Liver (tissue), 3 donors: ENCODE measurements at regions not wholly inside any gene's neighbourhood (a gene's known extent, or its start where the extent isn't known, plus 50 kb on each side); places are given as distances from the start of the nearest gene placed in this dataset.

ENCODE experiments used
- EGR1 ChIP-seq, 2 donors: IDR thresholded peaks; 2 replicates each; pipeline ENCODE4 v1.6.1; 2016 to 2018; ENCODE audit warnings: antibody characterized with exemption in 2 of 2, low read depth in 2 of 2
- NR2F2 ChIP-seq: IDR thresholded peaks from 2 replicates; pipeline ENCODE4 v1.6.1; 2016; ENCODE audit warnings: antibody characterized with exemption
- TAF1 ChIP-seq: conservative IDR thresholded peaks from 2 replicates; pipeline ENCODE4 v1.6.1; 2016; ENCODE audit warnings: antibody characterized with exemption, mild to moderate bottlenecking
- TF ChIP-seq, protein P1 (sequence below): fragments of 150-350 bp; IDR thresholded peaks from 2 replicates; pipeline ENCODE4 v1.5.1; 2017; ENCODE audit warnings: improper control_type of control experiment, low read depth, low read length; ENCODE audit not compliant: missing input control
- TF ChIP-seq, protein P2 (sequence below): IDR thresholded peaks from 2 replicates; pipeline ENCODE4 v1.6.1; 2016; ENCODE audit warnings: antibody characterized with exemption
- TF ChIP-seq, protein P3 (sequence below): IDR thresholded peaks from 2 replicates; pipeline ENCODE4 v1.6.1; 2016; ENCODE audit warnings: antibody characterized with exemption
- donor health status: healthy.
- donor health status: healthy.

DNA sequence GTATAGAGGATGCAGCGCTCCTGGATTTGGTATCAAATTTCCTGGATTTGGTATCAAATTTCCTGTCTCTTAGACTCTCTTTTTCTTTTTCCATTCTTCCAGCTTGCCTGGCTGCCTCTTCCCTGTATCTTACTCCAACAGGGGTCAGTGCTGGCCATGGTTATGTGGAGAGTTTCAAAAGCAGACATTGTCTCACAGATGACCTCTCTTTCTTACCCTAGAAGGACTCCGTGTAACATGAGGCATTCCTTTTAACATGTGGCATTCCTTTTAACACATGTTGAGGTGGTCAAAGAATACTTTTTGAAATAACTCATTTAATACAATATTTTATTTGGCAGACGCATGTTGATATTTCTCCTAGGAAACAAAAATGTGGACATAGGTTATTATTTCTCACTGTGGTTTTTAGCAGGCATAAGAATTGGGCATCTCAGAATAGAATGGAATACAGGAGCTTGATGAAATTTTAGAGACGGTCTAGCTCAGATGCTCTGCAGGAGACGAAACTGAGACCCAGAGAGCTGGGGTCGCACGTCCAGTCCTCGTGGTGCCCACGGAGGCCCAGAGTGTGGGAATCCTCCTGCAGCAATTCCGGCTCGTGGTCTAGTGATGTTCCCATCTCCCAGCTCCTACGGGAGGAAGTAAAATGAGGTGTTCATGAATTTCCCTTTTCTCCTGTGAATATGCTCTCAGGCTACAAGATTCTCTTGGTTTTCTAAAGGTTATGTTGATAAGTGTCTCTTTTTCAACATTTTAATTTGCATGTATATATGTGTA is 59.6 kb upstream of the PITRM1 start:
- TF ChIP-seq, protein P1, sequence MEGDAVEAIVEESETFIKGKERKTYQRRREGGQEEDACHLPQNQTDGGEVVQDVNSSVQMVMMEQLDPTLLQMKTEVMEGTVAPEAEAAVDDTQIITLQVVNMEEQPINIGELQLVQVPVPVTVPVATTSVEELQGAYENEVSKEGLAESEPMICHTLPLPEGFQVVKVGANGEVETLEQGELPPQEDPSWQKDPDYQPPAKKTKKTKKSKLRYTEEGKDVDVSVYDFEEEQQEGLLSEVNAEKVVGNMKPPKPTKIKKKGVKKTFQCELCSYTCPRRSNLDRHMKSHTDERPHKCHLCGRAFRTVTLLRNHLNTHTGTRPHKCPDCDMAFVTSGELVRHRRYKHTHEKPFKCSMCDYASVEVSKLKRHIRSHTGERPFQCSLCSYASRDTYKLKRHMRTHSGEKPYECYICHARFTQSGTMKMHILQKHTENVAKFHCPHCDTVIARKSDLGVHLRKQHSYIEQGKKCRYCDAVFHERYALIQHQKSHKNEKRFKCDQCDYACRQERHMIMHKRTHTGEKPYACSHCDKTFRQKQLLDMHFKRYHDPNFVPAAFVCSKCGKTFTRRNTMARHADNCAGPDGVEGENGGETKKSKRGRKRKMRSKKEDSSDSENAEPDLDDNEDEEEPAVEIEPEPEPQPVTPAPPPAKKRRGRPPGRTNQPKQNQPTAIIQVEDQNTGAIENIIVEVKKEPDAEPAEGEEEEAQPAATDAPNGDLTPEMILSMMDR, result no peak
- TF ChIP-seq, protein P2, sequence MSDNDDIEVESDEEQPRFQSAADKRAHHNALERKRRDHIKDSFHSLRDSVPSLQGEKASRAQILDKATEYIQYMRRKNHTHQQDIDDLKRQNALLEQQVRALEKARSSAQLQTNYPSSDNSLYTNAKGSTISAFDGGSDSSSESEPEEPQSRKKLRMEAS, result no peak
- TF ChIP-seq, protein P3, sequence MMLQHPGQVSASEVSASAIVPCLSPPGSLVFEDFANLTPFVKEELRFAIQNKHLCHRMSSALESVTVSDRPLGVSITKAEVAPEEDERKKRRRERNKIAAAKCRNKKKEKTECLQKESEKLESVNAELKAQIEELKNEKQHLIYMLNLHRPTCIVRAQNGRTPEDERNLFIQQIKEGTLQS, result no peak
- TF ChIP-seq TAF1 (no peak), EGR1 (IDR thresholded peaks at IDR 0.05; ENCODE audit: low read depth in 2 of 2) (no peak), NR2F2 (no peak)
